Body of pancreas (tissue), 4 donors: ENCODE measurements at regions not wholly inside any gene's neighbourhood (a gene's known extent, or its start where the extent isn't known, plus 50 kb on each side); places are given as distances from the start of the nearest gene placed in this dataset.

Experiments used
- POLR2A ChIP-seq, 3 donors: fragments of 450-650 bp; IDR thresholded peaks; one replicate each; pipeline ENCODE4 v1.6.1; 2016; ENCODE audit warnings: antibody characterized with exemption in 3 of 3, mild to moderate bottlenecking in 2 of 3
- TF ChIP-seq, protein P1 (sequence below), 7 experiments: fragments of 450-650 bp in 4 of 7; fragments of 200-600 bp in 3 of 7; sonication (generic) in 3 of 7; IDR thresholded peaks; one replicate each; pipeline ENCODE4 v1.5.1; 2016 to 2019; ENCODE audit warnings: antibody characterized with exemption in 7 of 7

DNA sequence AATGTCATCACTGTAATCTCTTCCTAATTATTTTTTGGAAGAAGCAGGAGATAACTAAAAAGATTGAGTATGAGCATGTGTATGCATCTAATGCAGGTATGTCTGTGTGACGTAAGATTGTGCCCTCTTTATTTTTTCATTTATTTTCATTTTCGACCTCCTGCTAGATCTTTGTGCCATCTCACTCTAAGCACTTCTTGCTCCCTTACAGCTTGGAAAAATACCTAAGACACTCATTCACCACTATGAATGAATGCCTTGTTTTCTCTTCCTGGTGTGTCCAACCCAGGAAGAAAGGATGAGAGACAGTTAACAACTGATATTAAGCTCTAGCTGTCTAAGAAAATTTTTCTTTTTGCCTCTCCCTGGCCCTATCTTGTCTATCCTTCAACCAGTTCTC, 76.8 kb upstream of the CISTR start:
- TF ChIP-seq, protein P1, sequence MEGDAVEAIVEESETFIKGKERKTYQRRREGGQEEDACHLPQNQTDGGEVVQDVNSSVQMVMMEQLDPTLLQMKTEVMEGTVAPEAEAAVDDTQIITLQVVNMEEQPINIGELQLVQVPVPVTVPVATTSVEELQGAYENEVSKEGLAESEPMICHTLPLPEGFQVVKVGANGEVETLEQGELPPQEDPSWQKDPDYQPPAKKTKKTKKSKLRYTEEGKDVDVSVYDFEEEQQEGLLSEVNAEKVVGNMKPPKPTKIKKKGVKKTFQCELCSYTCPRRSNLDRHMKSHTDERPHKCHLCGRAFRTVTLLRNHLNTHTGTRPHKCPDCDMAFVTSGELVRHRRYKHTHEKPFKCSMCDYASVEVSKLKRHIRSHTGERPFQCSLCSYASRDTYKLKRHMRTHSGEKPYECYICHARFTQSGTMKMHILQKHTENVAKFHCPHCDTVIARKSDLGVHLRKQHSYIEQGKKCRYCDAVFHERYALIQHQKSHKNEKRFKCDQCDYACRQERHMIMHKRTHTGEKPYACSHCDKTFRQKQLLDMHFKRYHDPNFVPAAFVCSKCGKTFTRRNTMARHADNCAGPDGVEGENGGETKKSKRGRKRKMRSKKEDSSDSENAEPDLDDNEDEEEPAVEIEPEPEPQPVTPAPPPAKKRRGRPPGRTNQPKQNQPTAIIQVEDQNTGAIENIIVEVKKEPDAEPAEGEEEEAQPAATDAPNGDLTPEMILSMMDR (IDR thresholded peaks at IDR 0.05) = no peak
- no peak for TF ChIP-seq POLR2A (IDR thresholded peaks at IDR 0.05)
